ENCODE measurements at regions not wholly inside any gene's neighbourhood (a gene's known extent, or its start where the extent isn't known, plus 50 kb on each side); places are given as distances from the start of the nearest gene placed in this dataset.

DNA sequence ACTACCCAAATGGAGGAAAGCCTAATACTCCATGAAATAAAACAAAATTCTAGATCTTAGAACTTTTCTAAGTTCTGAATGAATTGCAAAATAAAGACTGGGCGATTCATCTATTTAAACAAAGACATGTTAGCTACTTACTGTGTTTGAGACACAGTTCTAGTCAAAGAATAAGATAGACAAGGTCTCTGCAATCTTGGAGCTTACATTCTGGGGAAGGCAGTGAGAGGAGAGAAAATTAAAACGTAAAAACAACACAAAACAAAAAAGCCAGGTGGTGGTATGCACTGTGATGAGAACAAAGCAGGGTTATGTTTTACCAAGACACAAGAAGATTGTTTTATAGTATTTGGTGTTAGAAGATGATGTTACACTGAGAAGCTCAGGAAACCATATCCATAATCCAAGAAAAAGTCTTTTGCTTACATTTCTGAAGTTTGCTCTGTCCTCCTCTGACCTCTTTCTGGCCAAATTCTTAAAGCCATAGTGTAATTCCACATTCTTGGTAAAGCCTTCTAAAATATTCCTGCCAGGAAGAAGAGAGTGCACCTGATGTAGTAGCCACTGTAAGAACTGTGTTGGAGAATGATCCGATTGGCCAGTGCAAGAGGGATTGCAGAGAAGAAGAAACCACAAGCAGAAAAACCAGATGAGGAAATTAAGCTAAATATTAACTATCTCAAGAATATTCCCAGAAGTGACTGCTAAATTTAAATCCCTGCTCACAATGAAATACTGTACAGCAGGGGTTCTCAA lies 218.4 kb downstream of the PCSK1 start:
- no peak overlapping the region for H3K27ac ChIP-seq
- H3K4me3 ChIP-seq: no peak overlapping the region
- H3K27me3 ChIP-seq: no peaks in the 10 kb centered on the region
- no peak for DNase-seq (ENCODE audit: low spot score in 2 of 2)
- H3K4me1 ChIP-seq: no peaks in the 10 kb centered on the region
- H3K9me3 ChIP-seq: peaks cover 0 to 3% (median 0%) of the 10 kb centered on the region in 4 donors
- 71 to 79% methylated on average over 3 of the region's 3 CpGs for WGBS, 2 donors
- no peaks in the 10 kb centered on the region for H3K36me3 ChIP-seq
- TF ChIP-seq EP300 (IDR thresholded peaks at IDR 0.05): no peak
- TF ChIP-seq CTCF (IDR thresholded peaks at IDR 0.05): no peak
- no peak for TF ChIP-seq POLR2A (IDR thresholded peaks at IDR 0.05)

DNA sequence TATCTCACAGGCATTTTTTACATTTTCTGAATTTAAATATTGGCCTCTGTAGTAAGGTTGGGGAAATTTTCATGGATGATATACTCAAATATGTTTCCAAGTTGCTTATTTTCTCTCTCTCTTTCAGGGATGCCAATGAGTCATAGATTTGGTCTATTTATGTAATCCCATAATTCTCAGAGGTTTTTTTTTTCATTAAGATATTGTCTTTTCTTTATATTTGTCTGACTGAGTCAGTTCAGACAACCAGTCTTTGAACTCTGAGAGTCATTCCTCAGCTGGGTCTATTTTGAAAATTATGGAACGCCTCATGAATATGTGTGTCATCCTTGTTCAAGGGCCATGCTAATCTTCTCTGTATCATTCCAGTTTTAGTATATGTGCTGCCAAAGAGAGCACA lies 223.2 kb downstream of the PCSK1 start:
- H3K4me1 ChIP-seq: no peaks in the 10 kb centered on the region
- 66 to 76% methylated on average over 1 of the region's 1 CpG for WGBS, 2 donors
- DNase-seq (ENCODE audit: low spot score in 2 of 2): no peak
- no peaks in the 10 kb centered on the region for H3K27me3 ChIP-seq
- no peak for TF ChIP-seq POLR2A (IDR thresholded peaks at IDR 0.05)
- no peak overlapping the region for H3K4me3 ChIP-seq
- no peak overlapping the region for H3K27ac ChIP-seq
- no peaks in the 10 kb centered on the region for H3K36me3 ChIP-seq
- H3K9me3 ChIP-seq: peaks cover 0 to 39% (median 15%) of the 10 kb centered on the region in 4 donors

DNA sequence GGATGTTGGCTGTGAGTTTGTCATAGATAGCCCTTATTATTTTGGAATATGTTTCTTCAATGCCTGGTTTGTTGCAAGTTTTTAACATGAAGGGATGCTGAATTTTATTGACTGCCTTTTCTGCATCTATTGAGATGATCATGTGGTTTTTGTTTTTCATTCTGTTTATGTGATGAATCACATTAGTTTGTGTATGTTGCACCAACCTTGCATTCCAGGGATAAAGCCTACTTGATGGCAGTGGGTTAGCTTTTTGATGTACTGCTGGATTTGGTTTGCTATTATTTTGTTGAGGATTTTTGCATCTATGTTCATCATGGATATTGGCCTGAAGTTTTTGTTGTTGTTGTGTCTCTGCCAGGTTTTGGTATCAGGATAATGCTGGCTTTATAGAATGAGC lies 225.6 kb downstream of the PCSK1 start:
- TF ChIP-seq CTCF (IDR thresholded peaks at IDR 0.05): no peak
- TF ChIP-seq POLR2A (IDR thresholded peaks at IDR 0.05): no peak
- TF ChIP-seq EP300 (IDR thresholded peaks at IDR 0.05): no peak
- H3K36me3 ChIP-seq: no peaks in the 10 kb centered on the region
- no peak overlapping the region for H3K27ac ChIP-seq
- H3K4me3 ChIP-seq: no peak overlapping the region
- H3K27me3 ChIP-seq: no peaks in the 10 kb centered on the region
- H3K4me1 ChIP-seq: no peaks in the 10 kb centered on the region
- no peak for DNase-seq (ENCODE audit: low spot score in 2 of 2)
- peaks cover 0 to 39% (median 15%) of the 10 kb centered on the region in 4 donors for H3K9me3 ChIP-seq

DNA sequence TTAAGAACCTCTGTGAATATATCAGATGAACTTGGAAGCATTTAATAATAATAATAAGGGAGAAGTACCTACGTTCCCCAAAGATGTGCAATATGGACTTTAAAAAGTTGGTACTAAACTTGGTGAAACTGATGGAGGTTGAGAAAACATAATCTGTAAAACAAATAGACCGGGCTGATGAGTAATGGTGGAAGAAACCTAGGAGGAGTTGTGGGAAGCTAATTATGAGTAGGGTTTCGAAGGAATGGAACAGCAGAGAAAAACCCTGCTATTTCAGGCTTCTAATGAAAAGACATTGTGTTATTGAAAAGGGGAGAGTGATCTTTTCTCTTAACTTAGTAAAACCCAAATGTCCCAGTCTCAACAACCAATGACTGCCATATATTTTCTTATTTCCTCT lies 229.3 kb downstream of the PCSK1 start:
- peaks cover 0 to 30% (median 11%) of the 10 kb centered on the region in 4 donors for H3K9me3 ChIP-seq
- WGBS, 2 donors: 65 to 67% methylated on average over 3 of the region's 3 CpGs
- no peak overlapping the region for H3K27ac ChIP-seq
- no peaks in the 10 kb centered on the region for H3K27me3 ChIP-seq
- TF ChIP-seq CTCF (IDR thresholded peaks at IDR 0.05) (no peak), EP300 (IDR thresholded peaks at IDR 0.05) (no peak), POLR2A (IDR thresholded peaks at IDR 0.05) (no peak)
- no peak overlapping the region for H3K4me3 ChIP-seq
- no peak for DNase-seq (ENCODE audit: low spot score in 2 of 2)
- no peaks in the 10 kb centered on the region for H3K36me3 ChIP-seq
- H3K4me1 ChIP-seq: no peaks in the 10 kb centered on the region

- no peaks in the 10 kb centered on the region for H3K27me3 ChIP-seq
- no peaks in the 10 kb centered on the region for H3K4me1 ChIP-seq
- no peak for TF ChIP-seq POLR2A (IDR thresholded peaks at IDR 0.05)
- no peak for TF ChIP-seq CTCF (IDR thresholded peaks at IDR 0.05)
- TF ChIP-seq EP300 (IDR thresholded peaks at IDR 0.05): no peak
- WGBS, 2 donors: 81 to 84% methylated on average over 3 of the region's 3 CpGs
- H3K36me3 ChIP-seq: no peaks in the 10 kb centered on the region
- H3K4me3 ChIP-seq: no peak overlapping the region
- H3K27ac ChIP-seq: no peak overlapping the region
- peaks cover 0 to 8% (median 0%) of the 10 kb centered on the region in 4 donors for H3K9me3 ChIP-seq
- DNase-seq (ENCODE audit: low spot score in 2 of 2): no peak
Measured at GRCh38 chr5:96201503-96201902, 231.5 kb downstream of the PCSK1 start.

Data from tibial nerve (tissue), 4 donors.